ENCODE measurements at regions not wholly inside any gene's neighbourhood (a gene's known extent, or its start where the extent isn't known, plus 50 kb on each side); places are given as distances from the start of the nearest gene placed in this dataset.

DNA sequence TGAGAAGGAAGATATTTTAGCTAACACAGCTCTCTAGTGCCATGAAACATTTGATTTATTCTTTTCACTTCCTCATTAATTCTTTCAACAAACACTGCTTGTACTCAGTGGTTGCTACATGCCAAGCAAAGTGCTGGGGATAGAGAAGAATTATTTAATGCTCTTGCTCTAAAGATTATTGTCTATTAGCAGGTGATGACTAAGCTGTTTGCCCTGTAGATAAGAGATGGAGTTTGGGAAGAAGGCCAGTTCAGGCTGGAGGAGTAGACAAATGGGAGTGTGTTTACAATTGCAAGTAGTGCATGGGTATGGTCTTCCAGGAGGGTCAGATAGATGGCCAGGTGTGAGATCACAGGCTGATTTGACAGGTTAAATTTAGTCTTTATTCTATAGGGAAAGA lies 99.8 kb upstream of the SEL1L start:
- no peaks in the 10 kb centered on the region for H3K9me3 ChIP-seq (ENCODE audit: control insufficient read depth, insufficient read depth, low read depth, low read length)
- no peaks in the 10 kb centered on the region for H3K27me3 ChIP-seq (ENCODE audit: control insufficient read depth, insufficient read depth, low read length)
- intact Hi-C loops (cut with micrococcal nuclease; ENCODE audit: unreplicated experiment) (no loop called here), in situ Hi-C loops (cut with HindIII; ENCODE audit: low pct_unique_long_range_greater_than_20kb, low sequenced_read_pairs) (no loop called here)
- H3K36me3 ChIP-seq (ENCODE audit: control insufficient read depth, insufficient read depth, low read length): no peaks in the 10 kb centered on the region
- H3K4me3 ChIP-seq (ENCODE audit: low read depth in 2 of 2, low read length in 2 of 2): no peak overlapping the region
- POLR2A ChIA-PET: no interaction called here
- no peaks in the 10 kb centered on the region for H3K4me1 ChIP-seq (ENCODE audit: control insufficient read depth, insufficient read depth, low read length)
- H3K27ac ChIP-seq (ENCODE audit: low read length): no peak overlapping the region
- DNase-seq (ENCODE audit: low read depth, low spot score) (no peak), ATAC-seq (no peak)
- no TSS peak for BruUV-seq (replicated peaks)
- TF ChIP-seq, protein P1, sequence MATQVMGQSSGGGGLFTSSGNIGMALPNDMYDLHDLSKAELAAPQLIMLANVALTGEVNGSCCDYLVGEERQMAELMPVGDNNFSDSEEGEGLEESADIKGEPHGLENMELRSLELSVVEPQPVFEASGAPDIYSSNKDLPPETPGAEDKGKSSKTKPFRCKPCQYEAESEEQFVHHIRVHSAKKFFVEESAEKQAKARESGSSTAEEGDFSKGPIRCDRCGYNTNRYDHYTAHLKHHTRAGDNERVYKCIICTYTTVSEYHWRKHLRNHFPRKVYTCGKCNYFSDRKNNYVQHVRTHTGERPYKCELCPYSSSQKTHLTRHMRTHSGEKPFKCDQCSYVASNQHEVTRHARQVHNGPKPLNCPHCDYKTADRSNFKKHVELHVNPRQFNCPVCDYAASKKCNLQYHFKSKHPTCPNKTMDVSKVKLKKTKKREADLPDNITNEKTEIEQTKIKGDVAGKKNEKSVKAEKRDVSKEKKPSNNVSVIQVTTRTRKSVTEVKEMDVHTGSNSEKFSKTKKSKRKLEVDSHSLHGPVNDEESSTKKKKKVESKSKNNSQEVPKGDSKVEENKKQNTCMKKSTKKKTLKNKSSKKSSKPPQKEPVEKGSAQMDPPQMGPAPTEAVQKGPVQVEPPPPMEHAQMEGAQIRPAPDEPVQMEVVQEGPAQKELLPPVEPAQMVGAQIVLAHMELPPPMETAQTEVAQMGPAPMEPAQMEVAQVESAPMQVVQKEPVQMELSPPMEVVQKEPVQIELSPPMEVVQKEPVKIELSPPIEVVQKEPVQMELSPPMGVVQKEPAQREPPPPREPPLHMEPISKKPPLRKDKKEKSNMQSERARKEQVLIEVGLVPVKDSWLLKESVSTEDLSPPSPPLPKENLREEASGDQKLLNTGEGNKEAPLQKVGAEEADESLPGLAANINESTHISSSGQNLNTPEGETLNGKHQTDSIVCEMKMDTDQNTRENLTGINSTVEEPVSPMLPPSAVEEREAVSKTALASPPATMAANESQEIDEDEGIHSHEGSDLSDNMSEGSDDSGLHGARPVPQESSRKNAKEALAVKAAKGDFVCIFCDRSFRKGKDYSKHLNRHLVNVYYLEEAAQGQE (IDR thresholded peaks at IDR 0.05; ENCODE audit: insufficient read depth in 1 of 2, low read depth in 2 of 2, low read length in 1 of 2): no peak
- TF ChIP-seq, protein P2, sequence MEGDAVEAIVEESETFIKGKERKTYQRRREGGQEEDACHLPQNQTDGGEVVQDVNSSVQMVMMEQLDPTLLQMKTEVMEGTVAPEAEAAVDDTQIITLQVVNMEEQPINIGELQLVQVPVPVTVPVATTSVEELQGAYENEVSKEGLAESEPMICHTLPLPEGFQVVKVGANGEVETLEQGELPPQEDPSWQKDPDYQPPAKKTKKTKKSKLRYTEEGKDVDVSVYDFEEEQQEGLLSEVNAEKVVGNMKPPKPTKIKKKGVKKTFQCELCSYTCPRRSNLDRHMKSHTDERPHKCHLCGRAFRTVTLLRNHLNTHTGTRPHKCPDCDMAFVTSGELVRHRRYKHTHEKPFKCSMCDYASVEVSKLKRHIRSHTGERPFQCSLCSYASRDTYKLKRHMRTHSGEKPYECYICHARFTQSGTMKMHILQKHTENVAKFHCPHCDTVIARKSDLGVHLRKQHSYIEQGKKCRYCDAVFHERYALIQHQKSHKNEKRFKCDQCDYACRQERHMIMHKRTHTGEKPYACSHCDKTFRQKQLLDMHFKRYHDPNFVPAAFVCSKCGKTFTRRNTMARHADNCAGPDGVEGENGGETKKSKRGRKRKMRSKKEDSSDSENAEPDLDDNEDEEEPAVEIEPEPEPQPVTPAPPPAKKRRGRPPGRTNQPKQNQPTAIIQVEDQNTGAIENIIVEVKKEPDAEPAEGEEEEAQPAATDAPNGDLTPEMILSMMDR (IDR thresholded peaks at IDR 0.05): no peak
- no peak for TF ChIP-seq POLR2AphosphoS5 (IDR thresholded peaks at IDR 0.05; ENCODE audit: low read depth, low read length)
- TF ChIP-seq SIN3A (IDR thresholded peaks at IDR 0.05; ENCODE audit: borderline replicate concordance, insufficient read depth, low read depth, low read length): no peak
- no peak for TF ChIP-seq TCF7L2 (IDR thresholded peaks at IDR 0.05; ENCODE audit: low read depth, low read length)
- CTCF ChIA-PET: no interaction called here

DNA sequence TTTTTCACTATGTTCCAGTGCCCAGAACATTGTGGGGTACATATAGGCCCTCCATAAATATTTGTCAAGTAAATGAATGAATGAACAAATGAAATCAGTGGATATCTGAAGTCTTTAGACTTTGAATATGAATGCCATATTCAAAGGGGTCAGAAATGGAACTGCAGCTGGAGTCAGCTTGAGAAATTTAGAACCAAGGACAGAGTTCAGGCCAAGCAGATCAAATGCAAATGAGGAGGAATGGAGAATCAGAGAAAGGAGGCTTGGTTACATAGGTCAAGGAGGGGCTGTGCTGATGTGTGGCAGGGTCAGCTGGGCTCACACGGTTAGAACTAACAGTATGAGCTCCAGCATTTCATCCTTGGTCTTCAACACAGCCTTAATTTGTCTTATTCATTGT lies 104.0 kb upstream of the SEL1L start:
- TF ChIP-seq POLR2AphosphoS5 (IDR thresholded peaks at IDR 0.05; ENCODE audit: low read depth, low read length) (no peak), SIN3A (IDR thresholded peaks at IDR 0.05; ENCODE audit: borderline replicate concordance, insufficient read depth, low read depth, low read length) (no peak), TCF7L2 (IDR thresholded peaks at IDR 0.05; ENCODE audit: low read depth, low read length) (no peak)
- TF ChIP-seq, protein P2 (IDR thresholded peaks at IDR 0.05): no peak
- TF ChIP-seq, protein P1 (IDR thresholded peaks at IDR 0.05; ENCODE audit: insufficient read depth in 1 of 2, low read depth in 2 of 2, low read length in 1 of 2): no peak
- CTCF ChIA-PET: no interaction called here
- Histone ChIP-seq H3K27me3 (ENCODE audit: control insufficient read depth, insufficient read depth, low read length) (no peaks in the 10 kb centered on the region), H3K4me3 (ENCODE audit: low read depth in 2 of 2, low read length in 2 of 2) (no peak overlapping the region), H3K36me3 (ENCODE audit: control insufficient read depth, insufficient read depth, low read length) (no peaks in the 10 kb centered on the region), H3K9me3 (ENCODE audit: control insufficient read depth, insufficient read depth, low read depth, low read length) (no peaks in the 10 kb centered on the region), H3K27ac (ENCODE audit: low read length) (no peak overlapping the region), H3K4me1 (ENCODE audit: control insufficient read depth, insufficient read depth, low read length) (no peaks in the 10 kb centered on the region)
- ATAC-seq (no peak), DNase-seq (ENCODE audit: low read depth, low spot score) (no peak)
- intact Hi-C loops (cut with micrococcal nuclease; ENCODE audit: unreplicated experiment) (no loop called here), in situ Hi-C loops (cut with HindIII; ENCODE audit: low pct_unique_long_range_greater_than_20kb, low sequenced_read_pairs) (no loop called here)
- POLR2A ChIA-PET: no interaction called here
- BruUV-seq (replicated peaks): no TSS peak
